GM19324 (cell line): ENCODE measurements at regions not wholly inside any gene's neighbourhood (a gene's known extent, or its start where the extent isn't known, plus 50 kb on each side); places are given as distances from the start of the nearest gene placed in this dataset.

Experiments
- ATAC-seq: cut with Tn5 transposase; IDR thresholded peaks from one replicate; pipeline ENCODE4 v1.9.1; 2021; ENCODE audit warnings: mild to moderate bottlenecking, moderate library complexity; ENCODE audit not compliant: unreplicated experiment, low FRiP score

DNA sequence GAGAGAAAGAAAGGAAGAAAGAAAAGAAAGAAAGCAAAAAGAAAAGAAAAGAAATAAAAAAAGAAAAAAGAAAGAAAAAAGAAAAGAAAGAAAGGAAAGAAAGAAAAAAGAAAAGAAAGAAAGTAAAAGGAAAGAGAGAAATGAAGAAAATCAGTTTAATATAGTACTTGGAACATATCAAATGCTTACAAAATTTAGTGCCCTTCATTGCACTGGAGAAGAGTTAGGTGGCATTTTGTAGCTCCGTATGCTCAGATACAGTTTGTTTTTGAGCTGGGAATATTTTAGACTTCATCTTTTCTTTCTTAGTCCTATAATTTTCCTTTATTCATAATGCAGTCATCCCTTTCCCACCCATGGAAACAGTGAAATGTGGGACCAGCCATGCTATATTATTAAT is 56.2 kb upstream of the APP start:
- no peak for ATAC-seq

- ATAC-seq, result no peak
Measured at GRCh38 chr21:26225046-26225445, 54.5 kb upstream of the APP start.

DNA sequence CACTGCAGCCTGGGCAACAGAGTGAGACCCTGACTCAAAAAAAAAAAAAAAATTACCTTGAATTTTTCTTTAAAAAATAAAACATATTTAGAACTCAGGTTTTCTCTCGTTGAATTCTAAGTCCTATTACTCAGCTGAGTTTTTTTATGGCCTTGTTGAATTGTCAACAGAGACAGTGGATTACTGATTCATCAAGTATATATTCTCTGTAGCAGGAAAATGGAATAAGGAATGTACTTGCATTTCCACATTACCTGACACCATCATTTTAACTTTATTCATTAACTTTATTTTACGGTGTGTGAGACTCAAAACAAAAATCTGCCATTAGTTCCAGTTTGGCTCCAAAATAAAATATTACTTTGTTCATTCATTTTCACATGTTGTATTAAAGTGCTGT is 53.8 kb upstream of the APP start:
- no peak for ATAC-seq
